Skeletal muscle satellite cell (primary cell): ENCODE measurements at regions not wholly inside any gene's neighbourhood (a gene's known extent, or its start where the extent isn't known, plus 50 kb on each side); places are given as distances from the start of the nearest gene placed in this dataset.
"Not testable (repeated sequence)": the region's sequence is repeated elsewhere in the genome, so short reads cannot be mapped to it uniquely, and the experiment has no call there.

Experiments used
- H3K27me3 ChIP-seq: 2 replicates; pipeline ENCODE4 v1.7.0; 2013; ENCODE audit warnings: low read length; ENCODE audit not compliant: control insufficient read depth, insufficient read depth
- H3K36me3 ChIP-seq: 2 replicates; pipeline ENCODE4 v1.7.0; 2013; ENCODE audit warnings: mild to moderate bottlenecking, control low read depth, low read length; ENCODE audit not compliant: insufficient read depth
- H3K4me1 ChIP-seq: 2 replicates; pipeline ENCODE4 v1.7.0; 2013; ENCODE audit warnings: low read length; ENCODE audit not compliant: control insufficient read depth, insufficient read depth
- H3K4me2 ChIP-seq: 2 replicates; pipeline ENCODE4 v1.7.0; 2013; ENCODE audit warnings: mild to moderate bottlenecking, low read length
- H3K4me3 ChIP-seq: 2 replicates; pipeline ENCODE4 v1.7.0; 2013; ENCODE audit warnings: low read length
- H3K9ac ChIP-seq: 2 replicates; pipeline ENCODE4 v1.7.0; 2013; ENCODE audit warnings: mild to moderate bottlenecking, low read depth, low read length, moderate library complexity
- H3K9me3 ChIP-seq: replicated peaks from 2 replicates; pipeline ENCODE4 v1.7.0; 2013; ENCODE audit warnings: mild to moderate bottlenecking, control low read depth, low read length

- not testable (repeated sequence) for H3K4me2 ChIP-seq, H3K27me3 ChIP-seq, H3K4me1 ChIP-seq, H3K9me3 ChIP-seq, H3K36me3 ChIP-seq, H3K9ac ChIP-seq, H3K4me3 ChIP-seq
Observed at GRCh38 chr1:146416642-146417041, 187.8 kb upstream of the NOTCH2NLA start.

- H3K36me3 ChIP-seq, H3K9me3 ChIP-seq, H3K4me1 ChIP-seq, H3K9ac ChIP-seq, H3K4me2 ChIP-seq, H3K4me3 ChIP-seq, H3K27me3 ChIP-seq: not testable (repeated sequence)
Observed at GRCh38 chr1:146415017-146415416, 186.2 kb upstream of the NOTCH2NLA start.

- not testable (repeated sequence) for H3K9me3 ChIP-seq, H3K4me2 ChIP-seq
Observed at GRCh38 chr1:146413911-146414310, 185.1 kb upstream of the NOTCH2NLA start.

GRCh38 chr1:146411923-146412322 is 183.1 kb upstream of the NOTCH2NLA start:
- H3K9me3 ChIP-seq, H3K9ac ChIP-seq, H3K4me1 ChIP-seq, H3K4me2 ChIP-seq, H3K36me3 ChIP-seq, H3K4me3 ChIP-seq, H3K27me3 ChIP-seq: not testable (repeated sequence)

More at GRCh38 chr1:146413911-146414310, 185.1 kb upstream of the NOTCH2NLA start:
- not testable (repeated sequence) for H3K36me3 ChIP-seq, H3K27me3 ChIP-seq, H3K4me3 ChIP-seq, H3K4me1 ChIP-seq, H3K9ac ChIP-seq

GRCh38 chr1:146409817-146410441 is 181.1 kb upstream of the NOTCH2NLA start:
- not testable (repeated sequence) for H3K4me2 ChIP-seq, H3K27me3 ChIP-seq, H3K36me3 ChIP-seq, H3K4me1 ChIP-seq, H3K4me3 ChIP-seq, H3K9me3 ChIP-seq, H3K9ac ChIP-seq

GRCh38 chr1:146409116-146409801 is 180.4 kb upstream of the NOTCH2NLA start:
- H3K9me3 ChIP-seq, H3K4me3 ChIP-seq, H3K9ac ChIP-seq, H3K36me3 ChIP-seq, H3K27me3 ChIP-seq, H3K4me1 ChIP-seq, H3K4me2 ChIP-seq: not testable (repeated sequence)

GRCh38 chr1:146401281-146401825 is 172.5 kb upstream of the NOTCH2NLA start:
- not testable (repeated sequence) for H3K9ac ChIP-seq, H3K4me1 ChIP-seq, H3K9me3 ChIP-seq, H3K27me3 ChIP-seq, H3K4me2 ChIP-seq, H3K4me3 ChIP-seq, H3K36me3 ChIP-seq

GRCh38 chr1:146400173-146401121 is 171.6 kb upstream of the NOTCH2NLA start:
- not testable (repeated sequence) for H3K36me3 ChIP-seq, H3K9ac ChIP-seq

GRCh38 chr1:146399225-146399624 is 170.4 kb upstream of the NOTCH2NLA start:
- H3K4me3 ChIP-seq, result not testable (repeated sequence)

More at GRCh38 chr1:146400173-146401121, 171.6 kb upstream of the NOTCH2NLA start:
- not testable (repeated sequence) for H3K4me2 ChIP-seq, H3K9me3 ChIP-seq, H3K4me1 ChIP-seq, H3K27me3 ChIP-seq, H3K4me3 ChIP-seq

GRCh38 chr1:146396801-146397200 is 168.0 kb upstream of the NOTCH2NLA start:
- H3K4me1 ChIP-seq, H3K4me3 ChIP-seq, H3K36me3 ChIP-seq, H3K9me3 ChIP-seq, H3K4me2 ChIP-seq, H3K27me3 ChIP-seq, H3K9ac ChIP-seq: not testable (repeated sequence)

More at GRCh38 chr1:146399225-146399624, 170.4 kb upstream of the NOTCH2NLA start:
- H3K36me3 ChIP-seq, H3K27me3 ChIP-seq, H3K9me3 ChIP-seq, H3K9ac ChIP-seq, H3K4me1 ChIP-seq, H3K4me2 ChIP-seq: not testable (repeated sequence)

GRCh38 chr1:146396242-146396641 is 167.4 kb upstream of the NOTCH2NLA start:
- H3K27me3 ChIP-seq, H3K9me3 ChIP-seq, H3K4me3 ChIP-seq, H3K4me2 ChIP-seq, H3K36me3 ChIP-seq, H3K9ac ChIP-seq, H3K4me1 ChIP-seq: not testable (repeated sequence)
